Heart left ventricle (tissue), 16 donors: ENCODE measurements at regions not wholly inside any gene's neighbourhood (a gene's known extent, or its start where the extent isn't known, plus 50 kb on each side); places are given as distances from the start of the nearest gene placed in this dataset.

Experiments
- ATAC-seq, 4 donors: fragments of 200-7000 bp; cut with Tn5 transposase; one replicate each; pipeline ENCODE4 v1.9.1; 2020 to 2022; ENCODE audit warnings: moderate library complexity in 4 of 4, mild to moderate bottlenecking in 3 of 4, moderate number of reproducible peaks in 1 of 4
- DNase-seq, 5 donors: peaks; one replicate each; pipeline ENCODE4 v3.0.0-alpha.2; 2020
- H3K27ac ChIP-seq, 12 donors: fragments of 200-600 bp; sonication (generic) in 4 of 12; one replicate each; pipeline versions ENCODE4 v1.5.0 to v1.8.0; 2016 to 2022; ENCODE audit warnings: mild to moderate bottlenecking in 2 of 12
- H3K27me3 ChIP-seq, 9 donors: fragments of 200-600 bp; sonication (generic) in 2 of 9; one replicate each; pipeline versions ENCODE4 v1.5.1 to v1.8.0; 2016 to 2022; ENCODE audit warnings: mild to moderate bottlenecking in 3 of 9
- H3K36me3 ChIP-seq, 9 donors: fragments of 200-600 bp; sonication (generic) in 2 of 9; one replicate each; pipeline versions ENCODE4 v1.5.0 to v1.8.0; 2018 to 2022; ENCODE audit warnings: mild to moderate bottlenecking in 2 of 9
- H3K4me1 ChIP-seq, 12 donors: fragments of 200-600 bp; sonication (generic) in 4 of 12; one replicate each; pipeline versions ENCODE4 v1.5.0 to v1.8.0; 2016 to 2022; ENCODE audit warnings: mild to moderate bottlenecking in 3 of 12
- H3K4me3 ChIP-seq, 12 donors: fragments of 200-600 bp; sonication (generic) in 4 of 12; one replicate each; pipeline versions ENCODE4 v1.5.0 to v1.8.0; 2017 to 2022; ENCODE audit warnings: mild to moderate bottlenecking in 9 of 12, moderate library complexity in 4 of 12
- H3K9me3 ChIP-seq, 12 donors: fragments of 200-600 bp; sonication (generic) in 4 of 12; one replicate each; pipeline versions ENCODE4 v1.5.0 to v1.8.0; 2016 to 2022; ENCODE audit warnings: mild to moderate bottlenecking in 1 of 12
- POLR2A ChIP-seq, 2 donors: fragments of 450-650 bp; IDR thresholded peaks; one replicate each; pipeline ENCODE4 v1.6.1; 2017; ENCODE audit warnings: antibody characterized with exemption in 2 of 2, mild to moderate bottlenecking in 2 of 2, moderate library complexity in 2 of 2
- WGBS, 4 donors: extraction: QIAGEN DNeasy Blood & Tissue Kit in 2 of 4; methylation state at CpG; one replicate each; pipeline versions ENCODE4 v1.1.5 to v1.1.7; 2013 to 2018; 5-methylcytosine and 5-hydroxymethylcytosine counted together
- intact Hi-C, 10 donors: fragments of 100-400 bp; cut with DNase I; formaldehyde crosslinking; loops; one replicate each; pipeline versions ENCODE4 v1.11.1 to v1.14.2; 2022
- TF ChIP-seq, protein P1 (sequence below), 12 donors: fragments of 200-600 bp; sonication (generic) in 4 of 12; IDR thresholded peaks; one replicate each; pipeline versions ENCODE4 v1.5.0 to v1.8.0; 2018 to 2022; ENCODE audit warnings: antibody characterized with exemption in 12 of 12, mild to moderate bottlenecking in 5 of 12
- donor health status: ischemic (EF 13 %, LVEDD 7.1; RV severe dilation, severe dysfunction).
- donor health status: healthy with polysubstance abuse.
- donor health status: DM: no; HTN: yes; CAD: no.
- donor health status: DM: no; HTN: no; CAD: no.
- donor health status: ischemic (EF 25% LVEDD 6.9; RV normal size, moderate dysfunction).
- donor health status: ischemic (EF 25% LVEDD 5.7; RV mildly dilated, moderate dysfunction).
- donor health status: healthy.
- donor health status: DM: yes; HTN: yes; CAD: no.
- donor health status: ischemic (EF 35%, LVEDD 5.7; RV mildly dilated, moderate dysfunction).
- donor health status: nonischemic (EF 11% LVEDD 7.7; RV severe dilation, severe dysfunction).
- donor health status: DM: yes; HTN: yes; CAD: no.
- donor health status: PGD.
- donor health status: ischemic (EF 29% LVEDD 5.4; RV normal size, mild dysfunction).
- donor health status: nonischemic (EF 23%, LVEDD 6.1; RV moderate dilation, normal function).

- no peak for DNase-seq
- no peaks in the 10 kb centered on the region for H3K36me3 ChIP-seq
- no peaks in the 10 kb centered on the region for H3K9me3 ChIP-seq
- TF ChIP-seq POLR2A (IDR thresholded peaks at IDR 0.05), result no peak
- TF ChIP-seq, protein P1, sequence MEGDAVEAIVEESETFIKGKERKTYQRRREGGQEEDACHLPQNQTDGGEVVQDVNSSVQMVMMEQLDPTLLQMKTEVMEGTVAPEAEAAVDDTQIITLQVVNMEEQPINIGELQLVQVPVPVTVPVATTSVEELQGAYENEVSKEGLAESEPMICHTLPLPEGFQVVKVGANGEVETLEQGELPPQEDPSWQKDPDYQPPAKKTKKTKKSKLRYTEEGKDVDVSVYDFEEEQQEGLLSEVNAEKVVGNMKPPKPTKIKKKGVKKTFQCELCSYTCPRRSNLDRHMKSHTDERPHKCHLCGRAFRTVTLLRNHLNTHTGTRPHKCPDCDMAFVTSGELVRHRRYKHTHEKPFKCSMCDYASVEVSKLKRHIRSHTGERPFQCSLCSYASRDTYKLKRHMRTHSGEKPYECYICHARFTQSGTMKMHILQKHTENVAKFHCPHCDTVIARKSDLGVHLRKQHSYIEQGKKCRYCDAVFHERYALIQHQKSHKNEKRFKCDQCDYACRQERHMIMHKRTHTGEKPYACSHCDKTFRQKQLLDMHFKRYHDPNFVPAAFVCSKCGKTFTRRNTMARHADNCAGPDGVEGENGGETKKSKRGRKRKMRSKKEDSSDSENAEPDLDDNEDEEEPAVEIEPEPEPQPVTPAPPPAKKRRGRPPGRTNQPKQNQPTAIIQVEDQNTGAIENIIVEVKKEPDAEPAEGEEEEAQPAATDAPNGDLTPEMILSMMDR (IDR thresholded peaks at IDR 0.05), result no peak
- no peaks in the 10 kb centered on the region for H3K27me3 ChIP-seq
- H3K27ac ChIP-seq, result no peak overlapping the region
- H3K4me3 ChIP-seq, result no peak overlapping the region
- no peaks in the 10 kb centered on the region for H3K4me1 ChIP-seq
- 49 to 68% (median 56%) methylated on average over 3 of the region's 3 CpGs for WGBS, 4 donors
- intact Hi-C loops, result no loop called here
- ATAC-seq, result no peak
These were observed 485.4 kb downstream of the KCNJ2 start for GRCh38 chr17:70654706-70655105.

DNA sequence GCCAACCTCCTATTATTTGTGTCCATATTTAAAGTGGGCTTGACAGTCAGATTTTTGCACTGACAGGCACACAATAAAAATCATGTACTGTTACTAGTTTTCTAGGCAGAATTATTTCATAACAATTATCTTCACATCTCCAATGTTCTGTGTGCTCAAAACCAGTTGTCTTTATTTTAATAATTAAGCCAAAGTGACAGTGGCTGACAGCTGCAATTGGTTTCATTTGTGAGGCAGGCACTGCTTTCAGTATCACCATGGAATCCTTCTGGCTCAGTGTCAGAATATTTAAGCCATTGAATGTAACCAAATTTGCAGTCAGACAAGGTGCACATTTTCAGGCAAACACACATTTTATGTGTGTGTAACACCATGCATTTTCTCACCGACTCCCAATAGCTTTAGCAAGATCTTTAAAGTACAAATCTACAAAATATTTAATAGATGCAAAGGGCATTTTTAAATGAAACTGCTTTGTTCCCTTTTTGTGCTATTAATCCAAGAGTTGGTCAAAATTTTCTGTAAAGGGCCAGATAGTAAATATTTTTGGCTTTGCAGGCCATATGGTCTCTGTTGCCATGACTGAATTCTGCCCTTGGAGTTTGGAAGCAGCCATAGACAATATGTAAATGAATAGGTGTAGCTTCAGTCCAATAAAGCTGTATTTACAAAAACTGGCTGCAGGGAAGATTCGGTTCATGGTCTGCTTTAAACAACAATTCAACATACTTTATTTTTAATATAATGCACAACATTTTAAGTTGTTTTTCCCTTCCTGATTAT, 486.0 kb downstream of the KCNJ2 start:
- ATAC-seq (no peak), DNase-seq (no peak)
- Histone ChIP-seq H3K4me1 (no peaks in the 10 kb centered on the region), H3K27me3 (no peaks in the 10 kb centered on the region), H3K4me3 (no peak overlapping the region), H3K9me3 (no peaks in the 10 kb centered on the region), H3K27ac (no peak overlapping the region), H3K36me3 (no peaks in the 10 kb centered on the region)
- TF ChIP-seq POLR2A (IDR thresholded peaks at IDR 0.05), result no peak
- TF ChIP-seq, protein P1 (IDR thresholded peaks at IDR 0.05), result no peak
- 86 to 96% (median 90%) methylated on average over 2 of the region's 2 CpGs for WGBS, 4 donors
- intact Hi-C loops, result no loop called here

DNA sequence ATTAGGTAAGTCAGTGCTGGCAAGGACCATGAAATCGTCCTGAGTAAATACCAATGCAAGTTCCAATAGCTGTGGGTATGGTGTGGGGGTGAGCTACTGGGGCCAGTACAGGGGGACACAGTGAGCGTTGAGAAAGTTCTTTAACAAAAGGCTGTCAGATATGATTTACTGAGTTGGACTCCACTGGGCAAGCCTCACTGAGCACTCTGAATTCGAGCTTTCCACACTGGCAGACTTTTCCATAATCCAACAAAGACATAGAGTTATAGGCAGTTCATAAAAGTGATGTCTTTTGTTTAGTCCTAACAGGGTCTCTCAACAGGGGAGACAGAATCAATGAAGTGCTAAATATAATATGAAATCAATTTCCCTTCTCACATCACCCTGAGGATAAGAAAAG, 489.0 kb downstream of the KCNJ2 start:
- H3K4me1 ChIP-seq, result no peaks in the 10 kb centered on the region
- H3K36me3 ChIP-seq, result no peaks in the 10 kb centered on the region
- TF ChIP-seq, protein P1 (IDR thresholded peaks at IDR 0.05), result no peak
- no peak for TF ChIP-seq POLR2A (IDR thresholded peaks at IDR 0.05)
- ATAC-seq (no peak), DNase-seq (no peak)
- H3K4me3 ChIP-seq, result no peak overlapping the region
- intact Hi-C loops, result no loop called here
- WGBS, 4 donors, result 85 to 88% (median 87%) methylated on average over 3 of the region's 3 CpGs
- no peak overlapping the region for H3K27ac ChIP-seq
- H3K27me3 ChIP-seq, result no peaks in the 10 kb centered on the region
- no peaks in the 10 kb centered on the region for H3K9me3 ChIP-seq

DNA sequence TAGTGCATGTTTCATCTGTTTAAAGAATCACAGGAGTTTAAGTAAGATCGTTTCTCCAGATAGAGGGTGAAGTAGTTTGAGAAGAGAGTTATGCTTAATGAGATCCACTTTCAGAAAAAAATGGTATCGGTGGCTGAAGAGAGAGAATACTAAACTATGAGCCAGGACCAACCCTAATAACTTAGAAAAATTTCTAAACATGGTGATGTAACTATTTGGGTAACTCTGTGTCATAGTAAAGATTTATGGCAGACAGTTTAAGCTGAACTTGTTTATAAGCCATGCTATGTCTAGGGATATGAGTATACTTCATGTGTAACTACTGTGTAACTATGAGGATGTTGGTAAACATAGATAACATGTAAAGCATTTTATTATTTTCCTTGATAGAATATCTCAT, 489.5 kb downstream of the KCNJ2 start:
- Histone ChIP-seq H3K36me3 (no peaks in the 10 kb centered on the region), H3K27ac (no peak overlapping the region), H3K4me3 (no peak overlapping the region), H3K4me1 (no peaks in the 10 kb centered on the region), H3K9me3 (no peaks in the 10 kb centered on the region), H3K27me3 (no peaks in the 10 kb centered on the region)
- TF ChIP-seq, protein P1 (IDR thresholded peaks at IDR 0.05), result no peak
- TF ChIP-seq POLR2A (IDR thresholded peaks at IDR 0.05), result no peak
- DNase-seq, result no peak
- intact Hi-C loops, result no loop called here
- no peak for ATAC-seq
- whole genome bisulfite sequencing, 4 donors, result 63 to 82% (median 80%) methylated on average over 2 of the region's 2 CpGs
